ENCODE measurements at regions not wholly inside any gene's neighbourhood (a gene's known extent, or its start where the extent isn't known, plus 50 kb on each side); places are given as distances from the start of the nearest gene placed in this dataset.
A peak's percentile ranks its signal among the peaks of the same experiment; 100 is the strongest.

DNA sequence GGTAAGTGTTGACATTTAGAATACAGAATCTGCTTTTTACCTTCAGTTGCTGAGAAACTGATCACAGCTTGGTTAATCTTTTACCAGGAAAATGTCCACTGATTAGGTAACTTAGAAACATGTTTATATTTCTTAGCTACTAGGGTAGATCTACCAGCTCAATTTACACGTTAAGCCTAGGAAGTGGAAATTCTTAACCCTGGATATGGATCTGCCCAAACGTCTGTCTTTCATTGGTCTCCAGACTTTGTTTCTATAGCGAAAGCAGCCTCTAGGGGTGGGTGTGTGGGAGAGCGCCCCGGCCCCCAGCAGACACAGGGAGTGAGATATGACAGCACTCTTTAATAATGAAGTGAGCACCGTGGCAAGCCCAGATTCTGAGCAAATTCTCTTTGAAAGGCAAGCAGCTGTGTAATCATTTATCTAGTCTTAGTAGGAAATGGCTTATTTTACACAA, 141.6 kb upstream of the ZNF608 start (continued):
- TF ChIP-seq, protein P1, sequence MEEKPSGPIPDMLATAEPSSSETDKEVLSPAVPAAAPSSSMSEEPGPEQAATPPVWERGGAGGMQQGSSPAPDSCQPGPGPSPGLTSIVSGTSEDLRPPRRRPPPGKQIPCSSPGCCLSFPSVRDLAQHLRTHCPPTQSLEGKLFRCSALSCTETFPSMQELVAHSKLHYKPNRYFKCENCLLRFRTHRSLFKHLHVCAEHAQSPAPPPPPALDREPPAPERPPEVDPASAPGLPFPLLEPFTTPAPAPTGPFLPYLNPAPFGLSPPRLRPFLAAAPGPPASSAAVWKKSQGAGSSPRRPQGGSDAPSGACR (CRISPR knock-in tag; IDR thresholded peaks at IDR 0.05): no peak
- TF ChIP-seq ETV6 (CRISPR knock-in tag; conservative IDR thresholded peaks at IDR 0.05) (no peak), ZNF292 (CRISPR knock-in tag; IDR thresholded peaks at IDR 0.05; ENCODE audit: borderline replicate concordance, low read depth) (no peak), SCMH1 (CRISPR knock-in tag; IDR thresholded peaks at IDR 0.05; ENCODE audit: borderline replicate concordance) (no peak), EP300 (IDR thresholded peaks at IDR 0.05; ENCODE audit: low read depth in 2 of 2, low read length in 2 of 2) (peak in 1 of 2 experiments; percentile 13; a peak in 1 of 4 replicates), EP300 (CRISPR knock-in tag; IDR thresholded peaks at IDR 0.05; ENCODE audit: borderline replicate concordance) (no peak), NFKB2 (CRISPR knock-in tag; IDR thresholded peaks at IDR 0.05; ENCODE audit: borderline replicate concordance) (no peak), REPIN1 (CRISPR knock-in tag; IDR thresholded peaks at IDR 0.05; ENCODE audit: borderline replicate concordance, low read depth) (no peak), KLF9 (CRISPR knock-in tag; IDR thresholded peaks at IDR 0.05; ENCODE audit: low read depth) (no peak), ZNF572 (CRISPR knock-in tag; IDR thresholded peaks at IDR 0.05) (no peak), ISX (CRISPR knock-in tag; conservative IDR thresholded peaks at IDR 0.05) (no peak), HOXA7 (CRISPR knock-in tag; IDR thresholded peaks at IDR 0.05) (no peak), FOXJ3 (CRISPR knock-in tag; IDR thresholded peaks at IDR 0.05; ENCODE audit: borderline replicate concordance) (peak; percentile 49; the same call in 1 of the 2 replicates), POGZ (CRISPR knock-in tag; IDR thresholded peaks at IDR 0.05) (peak; percentile 21; the same call in 1 of the 2 replicates), FOXK1 (CRISPR knock-in tag; IDR thresholded peaks at IDR 0.05; ENCODE audit: borderline replicate concordance, low read depth) (peak; percentile 47; the same call in 1 of the 2 replicates), ARID2 (CRISPR knock-in tag; IDR thresholded peaks at IDR 0.05; ENCODE audit: borderline replicate concordance) (no peak), GATAD2A (CRISPR knock-in tag; IDR thresholded peaks at IDR 0.05) (peak; percentile 47; the same call in 1 of the 2 replicates), JUNB (CRISPR knock-in tag; IDR thresholded peaks at IDR 0.05; ENCODE audit: borderline replicate concordance) (no peak)
- TF ChIP-seq, protein P2, sequence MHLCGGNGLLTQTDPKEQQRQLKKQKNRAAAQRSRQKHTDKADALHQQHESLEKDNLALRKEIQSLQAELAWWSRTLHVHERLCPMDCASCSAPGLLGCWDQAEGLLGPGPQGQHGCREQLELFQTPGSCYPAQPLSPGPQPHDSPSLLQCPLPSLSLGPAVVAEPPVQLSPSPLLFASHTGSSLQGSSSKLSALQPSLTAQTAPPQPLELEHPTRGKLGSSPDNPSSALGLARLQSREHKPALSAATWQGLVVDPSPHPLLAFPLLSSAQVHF (CRISPR knock-in tag; IDR thresholded peaks at IDR 0.05): no peak
- TF ChIP-seq, protein P3, sequence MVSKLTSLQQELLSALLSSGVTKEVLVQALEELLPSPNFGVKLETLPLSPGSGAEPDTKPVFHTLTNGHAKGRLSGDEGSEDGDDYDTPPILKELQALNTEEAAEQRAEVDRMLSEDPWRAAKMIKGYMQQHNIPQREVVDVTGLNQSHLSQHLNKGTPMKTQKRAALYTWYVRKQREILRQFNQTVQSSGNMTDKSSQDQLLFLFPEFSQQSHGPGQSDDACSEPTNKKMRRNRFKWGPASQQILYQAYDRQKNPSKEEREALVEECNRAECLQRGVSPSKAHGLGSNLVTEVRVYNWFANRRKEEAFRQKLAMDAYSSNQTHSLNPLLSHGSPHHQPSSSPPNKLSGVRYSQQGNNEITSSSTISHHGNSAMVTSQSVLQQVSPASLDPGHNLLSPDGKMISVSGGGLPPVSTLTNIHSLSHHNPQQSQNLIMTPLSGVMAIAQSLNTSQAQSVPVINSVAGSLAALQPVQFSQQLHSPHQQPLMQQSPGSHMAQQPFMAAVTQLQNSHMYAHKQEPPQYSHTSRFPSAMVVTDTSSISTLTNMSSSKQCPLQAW (CRISPR knock-in tag; IDR thresholded peaks at IDR 0.05): 0 out of 2 replicates have a peak, but pooled peaks have one; percentile 36
- TF ChIP-seq, protein P4, sequence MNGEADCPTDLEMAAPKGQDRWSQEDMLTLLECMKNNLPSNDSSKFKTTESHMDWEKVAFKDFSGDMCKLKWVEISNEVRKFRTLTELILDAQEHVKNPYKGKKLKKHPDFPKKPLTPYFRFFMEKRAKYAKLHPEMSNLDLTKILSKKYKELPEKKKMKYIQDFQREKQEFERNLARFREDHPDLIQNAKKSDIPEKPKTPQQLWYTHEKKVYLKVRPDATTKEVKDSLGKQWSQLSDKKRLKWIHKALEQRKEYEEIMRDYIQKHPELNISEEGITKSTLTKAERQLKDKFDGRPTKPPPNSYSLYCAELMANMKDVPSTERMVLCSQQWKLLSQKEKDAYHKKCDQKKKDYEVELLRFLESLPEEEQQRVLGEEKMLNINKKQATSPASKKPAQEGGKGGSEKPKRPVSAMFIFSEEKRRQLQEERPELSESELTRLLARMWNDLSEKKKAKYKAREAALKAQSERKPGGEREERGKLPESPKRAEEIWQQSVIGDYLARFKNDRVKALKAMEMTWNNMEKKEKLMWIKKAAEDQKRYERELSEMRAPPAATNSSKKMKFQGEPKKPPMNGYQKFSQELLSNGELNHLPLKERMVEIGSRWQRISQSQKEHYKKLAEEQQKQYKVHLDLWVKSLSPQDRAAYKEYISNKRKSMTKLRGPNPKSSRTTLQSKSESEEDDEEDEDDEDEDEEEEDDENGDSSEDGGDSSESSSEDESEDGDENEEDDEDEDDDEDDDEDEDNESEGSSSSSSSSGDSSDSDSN (CRISPR knock-in tag; IDR thresholded peaks at IDR 0.05): no peak
- TF ChIP-seq, protein P5, sequence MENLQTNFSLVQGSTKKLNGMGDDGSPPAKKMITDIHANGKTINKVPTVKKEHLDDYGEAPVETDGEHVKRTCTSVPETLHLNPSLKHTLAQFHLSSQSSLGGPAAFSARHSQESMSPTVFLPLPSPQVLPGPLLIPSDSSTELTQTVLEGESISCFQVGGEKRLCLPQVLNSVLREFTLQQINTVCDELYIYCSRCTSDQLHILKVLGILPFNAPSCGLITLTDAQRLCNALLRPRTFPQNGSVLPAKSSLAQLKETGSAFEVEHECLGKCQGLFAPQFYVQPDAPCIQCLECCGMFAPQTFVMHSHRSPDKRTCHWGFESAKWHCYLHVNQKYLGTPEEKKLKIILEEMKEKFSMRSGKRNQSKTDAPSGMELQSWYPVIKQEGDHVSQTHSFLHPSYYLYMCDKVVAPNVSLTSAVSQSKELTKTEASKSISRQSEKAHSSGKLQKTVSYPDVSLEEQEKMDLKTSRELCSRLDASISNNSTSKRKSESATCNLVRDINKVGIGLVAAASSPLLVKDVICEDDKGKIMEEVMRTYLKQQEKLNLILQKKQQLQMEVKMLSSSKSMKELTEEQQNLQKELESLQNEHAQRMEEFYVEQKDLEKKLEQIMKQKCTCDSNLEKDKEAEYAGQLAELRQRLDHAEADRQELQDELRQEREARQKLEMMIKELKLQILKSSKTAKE (CRISPR knock-in tag; IDR thresholded peaks at IDR 0.05; ENCODE audit: borderline replicate concordance): no peak

Measured in HepG2 (cell line).